Stimulated activated memory B cell treated with anti-CD40 and anti-IgM and Interleukin-4, amounts not matched to agents 10 μg/mL and 1 μg/mL and 100 μg/mL, for 72 hours (primary cell): ENCODE measurements at regions not wholly inside any gene's neighbourhood (a gene's known extent, or its start where the extent isn't known, plus 50 kb on each side); places are given as distances from the start of the nearest gene placed in this dataset.
A peak's percentile ranks its signal among the peaks of the same experiment; 100 is the strongest.
"Not testable (repeated sequence)": the region's sequence is repeated elsewhere in the genome, so short reads cannot be mapped to it uniquely, and the experiment has no call there.

Experiments
- ATAC-seq: fragments of 150-1000 bp; cut with Tn5 transposase; 2 replicates; pipeline ENCODE4 v1.10.0; 2021
- H3K27ac Mint-ChIP-seq: one replicate; pipeline ENCODE4 v1.8.0; 2022; ENCODE audit warnings: mild to moderate bottlenecking, mixed read lengths
- H3K27me3 Mint-ChIP-seq: one replicate; pipeline ENCODE4 v1.8.0; 2022; ENCODE audit warnings: mixed read lengths
- H3K36me3 Mint-ChIP-seq: one replicate; pipeline ENCODE4 v1.8.0; 2022; ENCODE audit warnings: mixed read lengths
- H3K4me1 Mint-ChIP-seq: one replicate; pipeline ENCODE4 v1.8.0; 2022; ENCODE audit warnings: mixed read lengths
- H3K4me3 Mint-ChIP-seq: one replicate; pipeline ENCODE4 v1.8.0; 2022; ENCODE audit warnings: mild to moderate bottlenecking, moderate library complexity, mixed read lengths
- H3K9me3 Mint-ChIP-seq: one replicate; pipeline ENCODE4 v1.8.0; 2022; ENCODE audit warnings: mixed read lengths

DNA sequence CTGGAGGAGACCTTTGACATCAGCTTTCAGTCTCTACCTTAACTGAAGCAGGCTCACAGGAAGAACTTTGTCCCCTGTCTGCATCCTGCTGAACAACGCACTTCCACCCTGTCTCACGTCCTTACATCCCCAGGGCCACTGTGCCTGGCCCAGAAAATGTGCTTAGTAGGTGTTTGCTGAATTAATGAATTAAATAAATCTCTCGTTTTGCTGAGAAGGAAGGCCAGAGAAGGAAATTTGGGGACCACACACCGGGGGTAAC is 54.3 kb upstream of the CREB3L1 start:
- no peaks in the 10 kb centered on the region for H3K36me3 Mint-ChIP-seq
- H3K27ac Mint-ChIP-seq, result no peak overlapping the region
- ATAC-seq, result no peak
- H3K4me3 Mint-ChIP-seq, result no peak overlapping the region
- H3K27me3 Mint-ChIP-seq, result peaks cover 65% of the 10 kb centered on the region
- H3K9me3 Mint-ChIP-seq, result no peaks in the 10 kb centered on the region
- no peaks in the 10 kb centered on the region for H3K4me1 Mint-ChIP-seq

DNA sequence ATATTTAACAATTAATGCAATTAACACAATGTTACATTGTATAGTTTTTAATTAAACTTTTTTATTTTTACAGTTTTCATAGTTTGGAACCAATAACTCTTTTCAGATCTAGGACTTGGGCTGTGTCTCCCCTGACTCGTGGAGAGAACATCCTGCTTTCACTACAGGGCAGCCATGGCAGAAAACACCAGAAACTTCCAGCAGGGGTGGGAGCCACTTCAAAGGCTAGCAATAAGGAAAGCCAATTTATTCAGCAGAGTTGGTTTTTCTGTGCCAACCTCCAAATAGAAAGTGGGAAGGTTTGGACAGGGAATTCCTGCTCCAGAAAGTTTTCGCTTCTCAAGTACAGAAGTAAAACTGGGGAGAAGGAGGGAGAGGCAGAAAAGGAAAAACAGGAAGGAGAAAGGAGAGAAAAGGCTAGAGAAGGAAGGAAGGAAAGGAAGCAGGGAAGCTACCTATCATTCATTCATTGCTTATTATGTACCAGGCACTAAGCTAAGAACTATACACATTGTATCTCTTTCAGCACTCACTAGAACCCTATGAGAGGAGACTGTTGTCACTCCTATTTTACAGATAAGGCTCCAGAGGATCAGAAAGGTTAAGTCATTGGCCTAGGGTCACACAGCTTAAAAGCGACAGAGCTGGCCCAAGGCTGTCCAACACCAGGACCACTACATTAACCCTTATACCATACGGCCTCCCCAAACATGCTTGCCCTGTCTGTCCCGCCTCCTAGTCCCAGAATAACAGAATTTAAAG is 54.8 kb upstream of the CREB3L1 start:
- H3K27ac Mint-ChIP-seq, result no peak overlapping the region
- H3K4me3 Mint-ChIP-seq, result no peak overlapping the region
- ATAC-seq, result no peak
- H3K36me3 Mint-ChIP-seq, result no peaks in the 10 kb centered on the region
- H3K27me3 Mint-ChIP-seq, result peaks cover 70% of the 10 kb centered on the region
- H3K4me1 Mint-ChIP-seq, result no peaks in the 10 kb centered on the region
- no peaks in the 10 kb centered on the region for H3K9me3 Mint-ChIP-seq

DNA sequence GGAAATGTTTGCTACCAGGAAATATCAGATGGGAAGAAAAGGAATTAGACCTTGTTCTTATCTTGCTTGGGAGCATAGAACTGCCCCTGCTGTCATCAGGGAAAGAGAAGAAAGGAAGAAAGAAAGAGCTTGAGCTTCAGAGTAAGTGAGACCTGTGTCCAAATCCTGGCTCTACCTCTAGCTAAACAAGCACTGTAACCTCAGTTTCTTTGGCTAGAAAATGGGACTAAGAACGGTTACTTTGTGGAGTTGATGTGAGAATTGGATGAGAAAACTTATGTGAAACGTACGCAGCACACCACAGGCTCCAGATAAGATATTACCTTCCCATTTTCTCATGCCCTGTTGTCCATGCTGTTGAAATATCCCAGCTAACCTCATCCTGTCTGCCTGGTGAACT is 57.1 kb upstream of the CREB3L1 start:
- peaks cover 4% of the 10 kb centered on the region for H3K4me1 Mint-ChIP-seq
- no peak overlapping the region for H3K27ac Mint-ChIP-seq
- H3K4me3 Mint-ChIP-seq, result no peak overlapping the region
- H3K27me3 Mint-ChIP-seq, result peaks cover 74% of the 10 kb centered on the region
- no peak for ATAC-seq
- H3K9me3 Mint-ChIP-seq, result no peaks in the 10 kb centered on the region
- H3K36me3 Mint-ChIP-seq, result no peaks in the 10 kb centered on the region

DNA sequence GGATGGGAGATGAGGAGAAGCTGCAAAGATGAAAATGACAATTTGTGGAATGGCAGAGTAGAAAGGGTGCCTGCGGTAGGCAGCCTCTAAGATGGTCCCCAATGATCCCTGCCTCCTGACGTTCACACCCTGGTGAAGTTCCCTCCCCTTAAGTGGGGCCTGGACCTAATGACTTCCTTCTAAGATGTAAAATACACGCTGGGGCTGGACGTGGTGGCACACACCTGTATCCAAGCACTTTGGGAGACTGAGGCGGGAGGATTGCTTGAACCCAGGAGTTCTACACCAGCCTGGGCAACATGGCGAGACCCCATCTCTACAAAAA is 60.7 kb upstream of the CREB3L1 start:
- H3K4me3 Mint-ChIP-seq, result no peak overlapping the region
- no peak overlapping the region for H3K27ac Mint-ChIP-seq
- H3K36me3 Mint-ChIP-seq, result no peaks in the 10 kb centered on the region
- ATAC-seq, result no peak
- H3K27me3 Mint-ChIP-seq, result peaks cover 65% of the 10 kb centered on the region
- H3K9me3 Mint-ChIP-seq, result no peaks in the 10 kb centered on the region
- peaks cover 4% of the 10 kb centered on the region for H3K4me1 Mint-ChIP-seq

DNA sequence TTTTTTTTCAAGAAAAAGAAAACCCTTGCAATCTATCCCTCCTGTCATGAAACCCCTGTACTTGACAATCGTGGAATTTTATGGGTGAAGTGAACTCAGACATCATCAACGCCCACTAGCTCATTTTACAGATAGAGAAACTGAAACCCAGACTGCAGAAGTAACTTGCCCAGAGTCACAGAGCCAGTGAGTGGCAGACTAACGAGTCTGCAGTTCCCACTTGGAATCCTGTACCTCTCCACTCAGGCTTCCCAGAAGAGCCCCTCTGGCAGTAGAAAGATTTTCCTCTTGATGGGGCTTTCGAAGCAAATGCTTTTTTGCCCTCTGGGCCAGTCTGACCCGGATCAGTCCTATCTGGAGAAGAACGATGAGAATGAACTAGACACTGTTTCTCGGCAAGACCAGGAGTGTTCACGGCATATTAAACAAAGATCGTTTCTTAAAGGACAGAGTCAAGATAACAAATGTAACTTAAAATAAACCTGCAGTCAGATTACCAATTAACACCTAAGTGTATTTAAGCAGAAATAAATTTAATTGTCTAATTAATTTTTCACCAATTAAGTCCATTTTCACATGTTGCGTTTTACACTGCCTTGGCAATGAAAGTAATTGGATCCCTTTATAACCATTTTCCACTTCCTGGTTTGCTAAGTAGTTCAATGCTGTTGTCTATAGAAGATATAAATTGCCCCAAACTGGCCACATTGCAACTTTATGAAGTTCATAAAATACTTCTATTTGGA is 61.3 kb upstream of the CREB3L1 start:
- Mint-ChIP-seq H3K4me1 (peaks cover 4% of the 10 kb centered on the region), H3K27ac (no peak overlapping the region), H3K4me3 (no peak overlapping the region), H3K27me3 (peaks cover 65% of the 10 kb centered on the region), H3K36me3 (no peaks in the 10 kb centered on the region), H3K9me3 (no peaks in the 10 kb centered on the region)
- no peak for ATAC-seq

DNA sequence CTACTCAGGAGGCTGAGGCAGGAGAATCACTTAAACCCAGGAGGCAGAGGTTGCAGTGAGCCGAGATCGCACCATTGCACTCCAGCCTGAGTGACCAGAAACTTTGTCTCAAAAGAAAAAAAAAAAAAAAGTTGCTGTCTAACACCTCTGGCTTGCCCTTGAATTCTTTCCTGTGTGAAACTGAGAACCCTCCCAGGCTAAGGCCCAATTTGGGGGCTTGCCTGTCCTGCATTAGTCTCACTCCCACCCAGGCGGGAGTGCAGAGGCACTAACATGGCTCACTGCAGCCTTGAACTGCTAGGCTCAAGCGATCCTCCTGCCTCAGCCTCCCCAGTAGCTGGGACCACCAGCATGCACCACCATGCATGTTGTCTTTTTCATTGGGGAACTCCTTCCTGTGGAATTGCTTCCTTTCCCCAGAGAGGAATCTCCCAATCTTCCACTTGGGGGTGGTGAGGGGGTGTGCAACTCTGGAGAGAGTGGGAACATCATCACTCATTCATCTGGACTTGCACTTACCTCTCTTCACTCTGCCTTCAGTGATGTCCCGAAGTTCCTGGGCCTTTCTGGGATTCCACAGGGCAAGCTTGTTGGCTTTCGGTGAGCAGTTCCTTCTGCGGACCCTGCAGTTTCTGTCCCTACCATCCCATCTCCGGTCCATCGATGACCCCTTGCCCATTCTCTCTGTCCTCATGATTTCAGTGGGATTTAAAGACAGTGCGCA is 62.1 kb upstream of the CREB3L1 start:
- Mint-ChIP-seq H3K4me3 (no peak overlapping the region), H3K36me3 (no peaks in the 10 kb centered on the region), H3K27ac (no peak overlapping the region), H3K4me1 (peaks cover 4% of the 10 kb centered on the region), H3K27me3 (peaks cover 59% of the 10 kb centered on the region), H3K9me3 (no peaks in the 10 kb centered on the region)
- no peak for ATAC-seq

DNA sequence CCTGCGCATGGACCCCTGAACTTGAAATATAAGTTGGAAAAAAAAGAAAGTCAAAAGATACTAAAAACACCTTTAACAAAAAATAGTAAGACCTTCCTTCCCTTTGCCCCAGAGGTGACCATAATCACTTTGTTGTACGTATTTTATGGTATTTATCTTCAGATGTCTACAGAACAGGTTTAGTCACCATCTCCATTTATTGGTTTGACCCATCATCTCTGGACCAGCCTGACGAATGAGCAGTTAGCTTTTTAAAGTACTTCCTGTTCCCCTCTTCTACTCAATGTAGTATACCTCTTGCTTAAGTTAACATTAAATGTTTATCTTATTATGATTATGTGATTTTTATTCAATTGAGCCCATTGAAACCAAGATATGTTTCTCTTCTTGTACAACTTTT is 64.7 kb upstream of the CREB3L1 start:
- Mint-ChIP-seq H3K4me3 (no peak overlapping the region), H3K4me1 (peaks cover 4% of the 10 kb centered on the region), H3K27ac (no peak overlapping the region), H3K27me3 (peaks cover 49% of the 10 kb centered on the region), H3K9me3 (no peaks in the 10 kb centered on the region), H3K36me3 (no peaks in the 10 kb centered on the region)
- no peak for ATAC-seq

DNA sequence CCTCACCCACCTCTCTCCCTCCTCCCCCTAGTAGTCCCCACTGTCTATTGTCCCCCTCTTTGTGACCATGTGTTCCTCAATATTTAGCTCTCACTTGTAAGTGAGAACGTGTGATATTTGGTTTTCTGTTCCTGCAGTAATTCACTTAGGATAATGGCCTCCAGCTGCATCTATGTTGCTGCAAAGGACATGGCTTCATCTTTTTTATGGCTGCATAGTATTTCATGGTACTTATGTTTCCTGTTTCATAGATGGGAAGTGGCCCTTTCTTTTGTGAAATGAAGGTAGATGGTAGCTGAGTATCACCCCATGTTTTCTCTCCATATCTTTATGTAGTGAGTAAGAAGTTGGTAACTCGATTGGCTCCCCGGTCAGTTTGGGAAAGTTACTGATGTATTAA is 66.6 kb upstream of the CREB3L1 start:
- H3K27ac Mint-ChIP-seq, result no peak overlapping the region
- no peaks in the 10 kb centered on the region for H3K4me1 Mint-ChIP-seq
- H3K36me3 Mint-ChIP-seq, result no peaks in the 10 kb centered on the region
- H3K27me3 Mint-ChIP-seq, result peaks cover 30% of the 10 kb centered on the region
- ATAC-seq, result no peak
- H3K4me3 Mint-ChIP-seq, result no peak overlapping the region
- H3K9me3 Mint-ChIP-seq, result no peaks in the 10 kb centered on the region

DNA sequence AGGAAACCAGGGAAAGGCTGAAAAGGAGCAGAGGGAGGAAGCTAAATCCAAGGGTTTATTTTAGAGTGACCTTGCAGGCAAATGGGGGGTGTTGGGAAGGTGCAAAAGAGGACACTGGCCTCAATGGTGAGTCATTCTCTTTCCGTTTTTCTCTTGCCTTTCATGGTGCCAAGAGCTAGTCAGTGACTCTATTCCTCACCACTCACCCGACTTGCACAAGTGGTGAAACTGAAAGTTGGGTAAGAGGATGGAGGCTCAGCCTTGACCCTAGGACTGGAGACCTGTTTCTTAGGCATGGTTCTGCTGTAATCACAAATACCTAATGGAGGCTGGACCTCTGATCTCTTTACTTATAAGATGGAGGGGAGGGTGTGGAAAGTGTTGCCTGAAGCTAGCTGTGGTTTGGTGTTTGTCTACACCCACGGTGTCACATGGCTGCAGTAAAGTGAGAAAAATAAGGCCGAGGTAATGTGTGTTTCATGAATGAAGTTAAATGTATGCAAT is 67.3 kb upstream of the CREB3L1 start:
- ATAC-seq, result peak; percentile 41
- Mint-ChIP-seq H3K27ac (no peak overlapping the region), H3K4me3 (no peak overlapping the region), H3K9me3 (no peaks in the 10 kb centered on the region), H3K36me3 (no peaks in the 10 kb centered on the region), H3K4me1 (no peaks in the 10 kb centered on the region), H3K27me3 (peaks cover 30% of the 10 kb centered on the region)

DNA sequence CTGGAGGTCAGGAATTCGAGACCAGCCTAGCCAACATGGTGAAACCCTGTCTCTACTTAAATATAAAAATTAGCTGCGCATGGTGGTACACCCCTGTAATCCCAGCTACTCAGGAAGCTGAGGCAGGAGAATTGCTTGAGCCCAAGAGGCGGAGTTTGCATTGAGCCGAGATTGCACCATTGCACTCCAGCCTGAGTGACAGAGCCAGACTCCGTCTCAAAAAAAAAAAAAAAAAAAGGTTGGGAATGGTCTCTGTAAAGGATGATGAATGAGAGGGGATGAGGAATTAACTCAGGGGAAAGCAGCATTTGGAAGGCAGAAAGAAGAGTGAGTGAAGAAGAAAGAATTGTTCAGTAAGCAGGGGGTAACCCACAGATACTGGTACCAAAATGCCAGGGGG is 67.8 kb upstream of the CREB3L1 start:
- H3K4me3 Mint-ChIP-seq, H3K27ac Mint-ChIP-seq, ATAC-seq: not testable (repeated sequence)

DNA sequence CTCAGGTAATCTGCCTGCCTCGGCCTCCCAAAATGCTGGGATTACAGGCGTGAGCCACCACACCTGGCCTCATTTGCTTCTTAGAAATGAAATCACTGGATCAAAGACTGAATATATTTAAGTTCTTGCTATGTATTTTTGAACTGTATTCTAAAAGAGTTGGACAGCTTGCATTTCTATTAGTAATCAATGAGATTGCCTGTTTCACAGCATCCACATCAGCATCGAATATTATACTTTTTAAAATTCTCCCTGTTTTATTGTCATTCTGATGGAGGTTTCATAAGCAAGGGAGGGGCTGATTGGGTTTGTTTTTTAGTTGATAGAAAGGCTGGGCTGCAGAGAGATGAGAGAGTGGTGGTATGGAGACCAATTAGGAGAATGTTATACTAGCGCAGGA is 68.7 kb upstream of the CREB3L1 start:
- H3K4me1 Mint-ChIP-seq, result no peaks in the 10 kb centered on the region
- no peaks in the 10 kb centered on the region for H3K9me3 Mint-ChIP-seq
- H3K36me3 Mint-ChIP-seq, result no peaks in the 10 kb centered on the region
- ATAC-seq, result no peak
- no peak overlapping the region for H3K27ac Mint-ChIP-seq
- H3K4me3 Mint-ChIP-seq, result no peak overlapping the region
- peaks cover 35% of the 10 kb centered on the region for H3K27me3 Mint-ChIP-seq

More for the DNA sequence above, 67.8 kb upstream of the CREB3L1 start:
- H3K27me3 Mint-ChIP-seq, result peaks cover 35% of the 10 kb centered on the region
- H3K9me3 Mint-ChIP-seq, H3K4me1 Mint-ChIP-seq, H3K36me3 Mint-ChIP-seq: not testable (repeated sequence)

DNA sequence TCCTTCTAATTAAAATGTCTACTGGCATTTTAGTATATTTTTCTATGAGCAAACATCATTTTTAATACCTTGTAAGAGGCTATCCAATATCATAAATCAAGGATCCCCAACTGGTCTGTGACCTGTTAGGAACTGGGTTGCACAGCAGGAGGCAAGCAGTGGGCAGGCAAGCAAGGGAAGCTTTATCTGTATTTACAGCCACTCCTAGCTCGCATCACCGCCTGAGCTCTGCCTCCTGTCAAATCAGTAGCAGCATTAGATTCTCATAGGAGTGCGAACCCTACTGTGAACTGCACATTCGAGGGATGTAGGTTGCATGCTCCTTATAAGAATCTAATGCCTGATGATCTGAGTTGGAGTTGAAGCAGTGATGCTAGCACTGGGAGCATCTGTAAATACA is 70.2 kb upstream of the CREB3L1 start:
- no peak overlapping the region for H3K27ac Mint-ChIP-seq
- no peaks in the 10 kb centered on the region for H3K36me3 Mint-ChIP-seq
- no peaks in the 10 kb centered on the region for H3K9me3 Mint-ChIP-seq
- H3K4me3 Mint-ChIP-seq, result no peak overlapping the region
- no peak for ATAC-seq
- H3K27me3 Mint-ChIP-seq, result peaks cover 45% of the 10 kb centered on the region
- no peaks in the 10 kb centered on the region for H3K4me1 Mint-ChIP-seq

DNA sequence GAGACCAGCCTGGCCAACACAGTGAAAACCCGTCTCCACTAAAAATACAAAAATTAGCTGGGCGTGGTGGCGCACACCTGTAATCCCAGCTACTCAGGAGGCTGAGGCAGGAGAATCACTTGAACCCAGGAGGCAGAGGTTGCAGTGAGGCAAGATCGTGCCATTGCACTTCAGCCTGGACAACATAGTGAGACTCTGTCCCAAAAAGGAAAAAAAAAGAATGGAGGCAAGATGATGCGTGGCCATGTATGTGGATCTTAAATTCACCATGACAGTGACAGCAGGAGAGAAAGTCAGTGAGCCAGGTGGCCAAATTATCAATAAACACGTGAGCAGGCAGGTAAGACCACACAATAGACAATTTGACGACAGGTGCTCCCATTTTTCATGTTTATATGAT is 73.0 kb upstream of the CREB3L1 start:
- H3K9me3 Mint-ChIP-seq, H3K4me1 Mint-ChIP-seq, ATAC-seq, H3K4me3 Mint-ChIP-seq, H3K36me3 Mint-ChIP-seq, H3K27ac Mint-ChIP-seq: not testable (repeated sequence)
- H3K27me3 Mint-ChIP-seq, result peaks cover 60% of the 10 kb centered on the region

DNA sequence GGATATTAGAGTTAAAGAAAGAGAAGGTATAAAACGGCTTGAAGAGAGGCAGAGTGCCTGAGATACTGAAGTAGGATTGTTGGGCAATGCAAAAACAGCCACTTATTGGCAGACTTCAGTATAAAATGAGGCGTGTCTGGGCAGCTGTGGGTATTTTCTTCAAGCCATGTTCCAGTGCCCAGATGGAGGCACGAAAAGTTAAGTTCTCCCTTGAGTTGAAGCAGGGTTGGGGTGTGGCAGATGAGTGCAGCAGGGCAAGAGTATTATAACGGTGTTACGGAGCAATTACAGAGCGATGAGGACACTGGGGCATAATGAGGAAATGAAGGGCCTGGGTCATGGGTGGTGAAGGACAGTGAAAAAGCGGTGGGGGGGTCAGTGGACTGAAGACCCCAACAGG is 73.7 kb upstream of the CREB3L1 start:
- H3K27me3 Mint-ChIP-seq, result peaks cover 60% of the 10 kb centered on the region
- ATAC-seq, result no peak
- H3K4me3 Mint-ChIP-seq, result no peak overlapping the region
- no peaks in the 10 kb centered on the region for H3K36me3 Mint-ChIP-seq
- H3K9me3 Mint-ChIP-seq, result no peaks in the 10 kb centered on the region
- no peak overlapping the region for H3K27ac Mint-ChIP-seq
- H3K4me1 Mint-ChIP-seq, result no peaks in the 10 kb centered on the region

DNA sequence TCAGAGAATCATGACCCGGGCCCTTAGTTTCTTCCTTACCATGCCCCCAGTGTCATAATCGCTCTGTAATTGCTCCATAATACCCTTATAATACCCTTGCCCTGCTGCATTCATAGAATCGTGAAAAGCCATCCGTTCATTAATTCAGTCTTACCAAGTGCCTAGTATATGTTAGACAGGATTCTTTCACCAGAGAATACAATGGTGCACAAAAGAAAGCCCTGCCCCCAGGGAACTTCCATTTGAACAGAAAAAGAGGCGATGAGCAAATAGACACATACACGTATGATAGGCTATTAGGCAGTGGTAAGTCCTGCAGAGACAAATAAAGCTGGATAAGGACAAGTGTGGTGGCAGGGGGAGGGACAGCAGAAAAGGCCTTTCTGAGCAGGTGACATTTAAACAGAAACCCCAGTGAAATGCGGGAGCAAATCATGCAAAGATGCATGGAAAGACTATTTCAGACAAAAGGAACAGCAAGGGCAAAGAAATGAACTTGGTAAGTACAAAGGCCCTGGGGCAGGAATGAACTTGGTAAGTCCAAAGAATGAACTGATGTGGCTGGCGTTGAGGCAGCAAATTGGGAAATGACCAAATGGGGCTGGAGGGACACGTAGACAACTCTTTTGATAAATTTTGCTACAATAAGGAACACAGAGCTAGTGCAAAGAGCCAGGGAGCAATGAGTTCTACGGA is 74.6 kb upstream of the CREB3L1 start:
- peaks cover 65% of the 10 kb centered on the region for H3K27me3 Mint-ChIP-seq
- H3K27ac Mint-ChIP-seq, result no peak overlapping the region
- no peak overlapping the region for H3K4me3 Mint-ChIP-seq
- ATAC-seq, result no peak
- no peaks in the 10 kb centered on the region for H3K4me1 Mint-ChIP-seq
- H3K9me3 Mint-ChIP-seq, result no peaks in the 10 kb centered on the region
- no peaks in the 10 kb centered on the region for H3K36me3 Mint-ChIP-seq
